GM12875 (cell line): ENCODE measurements at regions not wholly inside any gene's neighbourhood (a gene's known extent, or its start where the extent isn't known, plus 50 kb on each side); places are given as distances from the start of the nearest gene placed in this dataset.

Experiments
- H3K4me3 ChIP-seq: one replicate; pipeline ENCODE4 v1.5.1; 2011; ENCODE audit warnings: low read depth, low read length, control low read depth
- TF ChIP-seq, protein P1 (sequence below): IDR thresholded peaks from 2 replicates; pipeline ENCODE4 v1.5.1; 2011; ENCODE audit warnings: low read depth, mild to moderate bottlenecking, control low read depth, inconsistent platforms, low read length, moderate library complexity, borderline replicate concordance; ENCODE audit not compliant: insufficient read depth

DNA sequence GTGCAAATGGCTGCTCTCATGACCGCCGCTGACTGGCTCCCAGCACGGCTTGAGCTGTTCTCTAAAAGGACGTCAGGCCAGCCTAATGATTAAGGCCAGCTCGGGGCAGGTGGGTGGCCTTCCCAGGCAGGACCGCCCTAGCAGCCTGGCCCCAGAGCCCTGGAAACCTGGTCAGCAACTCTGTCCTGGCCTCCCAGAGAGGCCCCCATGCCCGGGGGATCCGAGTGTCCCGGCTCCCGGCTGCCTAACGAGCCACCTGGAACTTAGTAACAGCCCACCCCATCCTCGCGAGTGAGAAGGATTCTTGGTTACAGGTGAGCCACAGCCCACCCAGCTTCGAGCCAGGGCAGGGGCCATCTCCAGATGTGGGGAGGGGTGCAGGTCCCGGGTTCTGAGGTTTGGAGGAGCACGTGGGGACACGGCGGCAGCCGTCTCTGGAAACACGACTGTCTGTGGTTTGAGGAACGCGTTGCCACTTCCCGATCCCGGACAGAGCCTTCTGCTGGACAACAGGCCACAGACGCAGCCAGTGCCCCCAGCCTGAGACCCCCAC is 73.8 kb upstream of the FBRSL1 start:
- TF ChIP-seq, protein P1, sequence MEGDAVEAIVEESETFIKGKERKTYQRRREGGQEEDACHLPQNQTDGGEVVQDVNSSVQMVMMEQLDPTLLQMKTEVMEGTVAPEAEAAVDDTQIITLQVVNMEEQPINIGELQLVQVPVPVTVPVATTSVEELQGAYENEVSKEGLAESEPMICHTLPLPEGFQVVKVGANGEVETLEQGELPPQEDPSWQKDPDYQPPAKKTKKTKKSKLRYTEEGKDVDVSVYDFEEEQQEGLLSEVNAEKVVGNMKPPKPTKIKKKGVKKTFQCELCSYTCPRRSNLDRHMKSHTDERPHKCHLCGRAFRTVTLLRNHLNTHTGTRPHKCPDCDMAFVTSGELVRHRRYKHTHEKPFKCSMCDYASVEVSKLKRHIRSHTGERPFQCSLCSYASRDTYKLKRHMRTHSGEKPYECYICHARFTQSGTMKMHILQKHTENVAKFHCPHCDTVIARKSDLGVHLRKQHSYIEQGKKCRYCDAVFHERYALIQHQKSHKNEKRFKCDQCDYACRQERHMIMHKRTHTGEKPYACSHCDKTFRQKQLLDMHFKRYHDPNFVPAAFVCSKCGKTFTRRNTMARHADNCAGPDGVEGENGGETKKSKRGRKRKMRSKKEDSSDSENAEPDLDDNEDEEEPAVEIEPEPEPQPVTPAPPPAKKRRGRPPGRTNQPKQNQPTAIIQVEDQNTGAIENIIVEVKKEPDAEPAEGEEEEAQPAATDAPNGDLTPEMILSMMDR: no peak
- no peak overlapping the region for H3K4me3 ChIP-seq

DNA sequence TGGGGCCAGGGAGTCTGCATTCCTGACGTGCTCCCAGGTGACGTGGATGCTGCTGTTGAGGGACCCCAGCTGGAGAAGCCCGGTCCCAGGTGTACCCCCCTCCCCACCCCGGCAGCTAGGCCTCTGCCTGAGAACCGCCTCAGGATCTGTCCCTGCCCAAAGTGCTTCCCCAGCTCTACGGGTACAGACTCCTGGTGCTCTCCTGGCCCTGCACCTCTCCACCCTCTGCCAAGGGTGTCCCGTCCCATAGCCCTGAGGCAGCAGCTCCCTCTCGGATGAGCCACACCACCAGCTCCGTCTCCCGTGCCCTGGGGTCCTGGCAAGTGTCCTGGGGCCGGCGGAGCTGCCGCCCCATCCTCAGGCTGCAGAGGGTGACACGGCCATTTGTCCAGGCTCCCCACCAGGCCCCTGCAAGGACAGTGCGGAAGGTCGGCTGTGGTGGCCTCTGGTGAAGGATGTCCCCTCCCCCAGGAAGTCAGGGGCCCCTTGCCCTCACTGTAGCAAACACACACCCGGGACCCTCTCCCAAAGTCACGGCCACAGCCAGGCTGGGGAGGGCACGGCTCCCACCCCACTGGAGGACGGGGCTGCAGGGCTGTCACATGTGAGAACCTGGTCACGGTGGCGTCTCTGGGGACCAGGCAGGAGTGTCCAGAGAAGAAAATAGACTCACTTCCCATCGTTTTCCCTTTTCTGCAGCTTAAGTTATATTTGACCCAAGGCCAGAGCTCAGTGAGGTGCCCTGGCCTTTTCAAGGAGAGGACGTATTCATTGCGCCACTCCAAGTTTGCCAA is 74.4 kb upstream of the FBRSL1 start:
- TF ChIP-seq, protein P1: no peak
- no peak overlapping the region for H3K4me3 ChIP-seq

DNA sequence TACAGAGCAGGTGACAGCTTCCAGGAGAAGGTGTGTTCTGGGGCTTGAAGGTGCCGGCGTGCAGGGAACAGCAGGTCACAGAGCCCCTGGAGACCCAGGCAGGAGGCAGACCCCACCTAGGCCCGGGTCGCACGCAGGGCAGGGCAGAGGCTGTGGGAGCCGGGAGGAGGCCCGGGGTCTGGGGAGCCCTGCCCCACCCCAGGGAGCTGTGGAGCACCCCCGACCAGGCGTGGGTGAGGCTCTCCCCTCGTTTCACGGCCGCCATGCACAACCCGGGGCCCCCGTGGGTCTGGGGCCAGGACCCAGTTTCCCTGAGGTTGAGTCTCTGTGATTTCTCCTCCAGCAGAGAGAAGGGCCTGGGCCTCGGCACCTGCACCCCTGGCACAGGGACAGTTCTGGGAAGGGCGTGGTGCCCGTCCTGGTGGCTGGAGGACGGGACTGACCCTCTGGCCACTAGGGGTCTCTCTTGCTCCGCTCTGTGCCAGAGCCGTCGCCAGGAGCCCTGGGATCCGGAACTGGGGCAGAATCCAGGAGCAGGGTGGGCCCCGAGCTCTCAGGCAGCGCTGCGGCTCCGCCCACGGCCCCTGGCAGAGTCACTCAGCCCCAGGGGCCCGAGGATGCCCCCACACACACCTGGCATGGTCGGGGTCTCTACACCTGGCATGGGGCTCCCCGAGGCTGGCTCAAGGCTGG is 75.2 kb upstream of the FBRSL1 start:
- no peak overlapping the region for H3K4me3 ChIP-seq
- TF ChIP-seq, protein P1: peak; percentile 95

DNA sequence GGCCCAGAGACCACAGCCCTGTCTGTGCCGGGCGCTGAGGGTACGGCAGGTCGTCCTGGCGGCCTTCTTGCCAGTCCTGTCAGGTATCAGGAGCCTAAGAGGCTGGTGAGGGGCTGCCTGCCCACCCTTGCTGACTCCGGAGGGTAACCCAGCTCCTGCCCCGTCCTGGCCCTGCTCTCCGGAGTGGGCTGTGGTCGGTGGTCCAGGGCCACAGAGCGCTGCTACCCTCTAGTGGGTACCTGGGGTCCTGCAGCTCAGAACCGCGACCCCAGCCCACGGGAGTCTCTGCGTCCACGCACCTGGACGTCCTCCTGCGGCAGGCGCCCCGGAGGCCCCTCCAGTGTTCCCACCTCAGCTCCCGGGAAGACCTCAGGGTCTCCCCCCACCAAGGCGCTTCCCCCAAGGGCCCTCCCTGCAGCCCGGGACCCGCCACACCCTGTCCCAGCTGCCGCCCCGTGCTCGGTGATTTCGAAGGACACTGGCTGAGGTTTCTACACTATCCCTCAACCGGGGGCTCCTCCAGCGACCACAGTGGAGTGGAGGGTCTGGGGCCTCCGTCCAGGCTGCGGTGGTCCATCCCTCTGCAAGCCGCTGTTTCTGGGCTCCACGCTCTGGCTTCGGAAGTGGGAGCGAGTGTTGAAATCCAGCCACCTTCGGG is 75.9 kb upstream of the FBRSL1 start:
- TF ChIP-seq, protein P1: peak; percentile 67

DNA sequence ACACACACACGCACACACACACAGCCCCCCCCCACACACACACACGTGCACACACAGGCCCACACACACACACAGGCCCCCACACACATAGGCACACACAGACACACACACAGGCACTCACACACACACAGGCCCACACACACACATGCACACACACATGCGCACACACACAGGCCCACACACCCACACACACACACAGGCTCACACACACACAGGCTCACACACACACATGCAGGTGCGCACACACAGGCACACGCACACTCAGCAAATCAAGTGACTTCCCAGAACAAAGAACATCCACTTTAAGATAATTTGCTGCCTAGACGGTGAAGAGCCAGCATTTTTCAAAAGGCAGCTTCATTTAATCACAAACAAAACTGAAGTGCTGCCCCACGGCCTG is 78.5 kb upstream of the FBRSL1 start:
- no peak overlapping the region for H3K4me3 ChIP-seq
- TF ChIP-seq, protein P1: no peak

More for the DNA sequence above, 75.9 kb upstream of the FBRSL1 start:
- no peak overlapping the region for H3K4me3 ChIP-seq

DNA sequence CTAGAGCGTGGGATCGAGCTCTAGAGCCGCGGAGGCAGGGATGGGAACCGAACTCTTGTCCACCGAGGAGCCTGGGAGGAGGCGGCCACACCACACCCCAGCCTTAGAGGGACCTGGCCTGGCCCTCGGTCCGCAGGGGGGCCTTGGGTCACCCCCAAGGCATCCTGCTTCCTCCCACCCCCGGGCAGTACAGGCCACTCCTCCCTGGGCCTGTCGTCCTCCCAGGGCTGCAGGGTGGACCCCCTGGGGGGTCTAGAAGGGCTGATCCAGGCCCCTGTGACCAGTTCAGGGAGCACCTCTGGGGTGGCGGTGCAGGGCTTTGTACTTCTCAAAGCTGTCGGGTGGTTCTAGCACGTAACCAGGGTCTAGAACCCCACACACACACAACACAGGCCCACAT is 79.1 kb upstream of the FBRSL1 start:
- TF ChIP-seq, protein P1: no peak
- H3K4me3 ChIP-seq: no peak overlapping the region
